Stomach (tissue), 4 donors: ENCODE measurements at regions not wholly inside any gene's neighbourhood (a gene's known extent, or its start where the extent isn't known, plus 50 kb on each side); places are given as distances from the start of the nearest gene placed in this dataset.

Source experiments
- CTCF ChIP-seq, 7 experiments: fragments of 450-650 bp in 4 of 7; fragments of 200-600 bp in 3 of 7; sonication (generic) in 3 of 7; IDR thresholded peaks; one replicate each; pipeline ENCODE4 v1.5.1; 2016 to 2019; ENCODE audit warnings: antibody characterized with exemption in 7 of 7, control low read depth in 2 of 7, mild to moderate bottlenecking in 1 of 7
- POLR2AphosphoS5 ChIP-seq, 3 donors: sonication (generic); formaldehyde crosslinking; IDR thresholded peaks; one replicate each; pipeline ENCODE4 v1.6.1; 2016; ENCODE audit warnings: antibody characterized with exemption in 3 of 3

- TF ChIP-seq CTCF (IDR thresholded peaks at IDR 0.05): no peak
- TF ChIP-seq POLR2AphosphoS5 (IDR thresholded peaks at IDR 0.05): no peak
Measured at GRCh38 chr13:37326334-37326733, 220.9 kb upstream of the CSNK1A1L start.
